IMR-90 (cell line): ENCODE measurements at regions not wholly inside any gene's neighbourhood (a gene's known extent, or its start where the extent isn't known, plus 50 kb on each side); places are given as distances from the start of the nearest gene placed in this dataset.

ENCODE experiments used
- ATAC-seq: fragments of 200-7000 bp; cut with Tn5 transposase; 2 replicates; pipeline ENCODE4 v1.9.1; 2020; ENCODE audit warnings: low read depth, mild to moderate bottlenecking, moderate library complexity
- BruUV-seq: library from RNA; stranded (reverse); fragments of 400-500 nt; replicated peaks from 2 replicates; lab custom pipeline; 2021; lab: Mats Ljungman, UMichigan
- CTCF ChIA-PET: fragments of 300-600 bp; formaldehyde crosslinking; extraction: SDS; loops from one replicate; lab custom pipeline; 2021; ENCODE audit warnings: antibody characterized with exemption; lab: Yijun Ruan, JAX
- POLR2A ChIA-PET: fragments of 300-600 bp; sonication (Branson Sonifier 250); formaldehyde crosslinking; loops from one replicate; lab custom pipeline; 2022; ENCODE audit warnings: antibody characterized with exemption; ENCODE audit not compliant: unreplicated experiment; lab: Charles Lee
- DNase-seq: peaks from one replicate; pipeline ENCODE4 v3.0.0; 2013
- H2AFZ ChIP-seq: replicated peaks from 2 replicates; pipeline ENCODE3; 2013; ENCODE audit warnings: low read length, mild to moderate bottlenecking; ENCODE audit not compliant: poor library complexity
- H2AK5ac ChIP-seq: 2 replicates; pipeline ENCODE4 v1.6.1; 2013; ENCODE audit warnings: low read depth, low read length, inconsistent platforms
- H2AK9ac ChIP-seq: replicated peaks from 2 replicates; pipeline ENCODE3; 2013; ENCODE audit warnings: mild to moderate bottlenecking, low read depth, low read length, moderate library complexity; ENCODE audit not compliant: poor library complexity
- H2BK120ac ChIP-seq: 2 replicates; pipeline ENCODE4 v1.6.1; 2013; ENCODE audit warnings: low read depth, low read length, inconsistent platforms
- H2BK15ac ChIP-seq: 3 replicates; pipeline ENCODE4 v1.6.1; 2013; ENCODE audit warnings: low read depth, low read length, inconsistent platforms
- H2BK20ac ChIP-seq: 2 replicates; pipeline ENCODE4 v1.6.1; 2013; ENCODE audit warnings: low read depth, mild to moderate bottlenecking, inconsistent platforms, low read length, moderate library complexity
- H2BK5ac ChIP-seq: 2 replicates; pipeline ENCODE4 v1.6.1; 2013; ENCODE audit warnings: mild to moderate bottlenecking, low read depth, low read length, inconsistent platforms; ENCODE audit not compliant: poor library complexity, severe bottlenecking
- H3K14ac ChIP-seq: replicated peaks from 2 replicates; pipeline ENCODE4 v1.6.1; 2013; ENCODE audit warnings: low read depth, low read length, inconsistent platforms
- H3K18ac ChIP-seq: 2 replicates; pipeline ENCODE4 v1.6.1; 2013; ENCODE audit warnings: low read depth, low read length, control low read depth
- H3K23ac ChIP-seq: 2 replicates; pipeline ENCODE4 v1.6.1; 2013; ENCODE audit warnings: low read depth, low read length, inconsistent platforms
- H3K27ac ChIP-seq: 2 replicates; pipeline ENCODE4 v1.5.1; 2013; ENCODE audit warnings: mild to moderate bottlenecking, control low read depth, low read length; ENCODE audit not compliant: insufficient read depth
- H3K27me3 ChIP-seq: 2 replicates; pipeline ENCODE4 v1.6.1; 2013; ENCODE audit warnings: low read length; ENCODE audit not compliant: control insufficient read depth, insufficient read depth
- H3K36me3 ChIP-seq: 2 replicates; pipeline ENCODE4 v1.6.1; 2013; ENCODE audit warnings: low read length, mixed read lengths; ENCODE audit not compliant: control insufficient read depth, insufficient read depth
- H3K4ac ChIP-seq: 2 replicates; pipeline ENCODE4 v1.6.1; 2013; ENCODE audit warnings: low read depth, low read length, inconsistent platforms
- H3K4me1 ChIP-seq: 2 replicates; pipeline ENCODE4 v1.6.1; 2013; ENCODE audit warnings: low read length, mixed read lengths; ENCODE audit not compliant: control insufficient read depth, insufficient read depth
- H3K4me2 ChIP-seq: 2 replicates; pipeline ENCODE4 v1.6.1; 2013; ENCODE audit warnings: low read depth, mild to moderate bottlenecking, control low read depth, low read length, moderate library complexity
- H3K4me3 ChIP-seq: 2 replicates; pipeline ENCODE4 v1.5.1; 2013; ENCODE audit warnings: low read depth, mild to moderate bottlenecking, control low read depth, low read length, moderate library complexity; ENCODE audit not compliant: insufficient read depth
- H3K56ac ChIP-seq: 2 replicates; pipeline ENCODE4 v1.6.1; 2013; ENCODE audit warnings: low read length, inconsistent platforms; ENCODE audit not compliant: insufficient read depth; ENCODE audit errors: extremely low read depth
- H3K79me1 ChIP-seq, 2 experiments: 2 replicates each; pipeline ENCODE4 v1.6.1; 2013; ENCODE audit warnings: low read length in 2 of 2, inconsistent platforms in 1 of 2, low read depth in 1 of 2
- H3K9ac ChIP-seq: 2 replicates; pipeline ENCODE4 v1.6.1; 2013; ENCODE audit warnings: low read depth, low read length, control low read depth
- H3K9me1 ChIP-seq: 2 replicates; pipeline ENCODE4 v1.6.1; 2013; ENCODE audit warnings: low read length, inconsistent platforms; ENCODE audit not compliant: insufficient read depth
- H3K9me3 ChIP-seq: 2 replicates; pipeline ENCODE4 v1.6.1; 2013; ENCODE audit warnings: low read length; ENCODE audit not compliant: control insufficient read depth, insufficient read depth
- H4K20me1 ChIP-seq: 2 replicates; pipeline ENCODE4 v1.6.1; 2013; ENCODE audit warnings: low read length, inconsistent platforms; ENCODE audit not compliant: insufficient read depth
- H4K5ac ChIP-seq: 2 replicates; pipeline ENCODE4 v1.6.1; 2013; ENCODE audit warnings: mild to moderate bottlenecking, low read depth, low read length, control low read depth
- H4K8ac ChIP-seq, 2 experiments: 2 replicates each; pipeline ENCODE4 v1.6.1; 2013; ENCODE audit warnings: low read depth in 2 of 2, low read length in 2 of 2, control low read depth in 1 of 2, inconsistent platforms in 1 of 2
- H4K91ac ChIP-seq: 2 replicates; pipeline ENCODE4 v1.6.1; 2013; ENCODE audit warnings: low read depth, low read length, inconsistent platforms; ENCODE audit not compliant: insufficient read depth
- CEBPB ChIP-seq: IDR thresholded peaks from 2 replicates; pipeline ENCODE4 v1.6.1; 2012; ENCODE audit warnings: low read depth, low read length, improper control_type of control experiment
- CHD1 ChIP-seq: IDR thresholded peaks from 2 replicates; pipeline ENCODE4 v1.6.1; 2012; ENCODE audit warnings: low read depth, low read length, improper control_type of control experiment
- FOS ChIP-seq: fragments of 150-350 bp; IDR thresholded peaks from 2 replicates; pipeline ENCODE4 v1.6.1; 2016; ENCODE audit warnings: low read depth, low read length
- MAFK ChIP-seq: IDR thresholded peaks from 2 replicates; pipeline ENCODE4 v1.6.1; 2012; ENCODE audit warnings: low read depth, low read length, improper control_type of control experiment
- RCOR1 ChIP-seq: IDR thresholded peaks from 2 replicates; pipeline ENCODE4 v1.6.1; 2012; ENCODE audit warnings: mild to moderate bottlenecking, low read length, improper control_type of control experiment; ENCODE audit not compliant: insufficient replicate concordance
- RFX5 ChIP-seq: IDR thresholded peaks from 2 replicates; pipeline ENCODE4 v1.8.0; 2012; ENCODE audit warnings: low read depth, mild to moderate bottlenecking, low read length, moderate library complexity
- SMC3 ChIP-seq: fragments of 150-350 bp; IDR thresholded peaks from 2 replicates; pipeline ENCODE4 v1.6.1; 2016; ENCODE audit warnings: low read depth, mild to moderate bottlenecking, antibody characterized with exemption, low read length, moderate library complexity
- WGBS, 2 experiments: methylation state at CpG; one replicate each; pipeline versions ENCODE4 v1.1.5 to v1.1.7; 2013; ENCODE audit warnings: missing lambda C conversion rate in 2 of 2; ENCODE audit not compliant: insufficient read length in 1 of 2; ENCODE audit errors: extremely low coverage in 2 of 2; 5-methylcytosine and 5-hydroxymethylcytosine counted together
- dilution Hi-C: fragments of 300-500 bp; cut with HindIII; formaldehyde crosslinking; loops from one replicate; pipeline ENCODE4 v1.14.3; 2018; ENCODE audit warnings: low sequenced_read_pairs; ENCODE audit not compliant: unreplicated experiment
- in situ Hi-C: fragments of 300-500 bp; cut with MboI; formaldehyde crosslinking; loops from 3 replicates; pipeline ENCODE4 v1.14.3; 2019; ENCODE audit warnings: low sequenced_read_pairs, inconsistent platforms, mixed read lengths
- intact Hi-C: fragments of 100-400 bp; cut with micrococcal nuclease; formaldehyde crosslinking; loops from 2 replicates; pipeline ENCODE4 v1.10.0; 2022

- peak overlapping the region; percentile 82 for H2BK20ac ChIP-seq
- no peaks in the 10 kb centered on the region for H4K20me1 ChIP-seq
- H2BK120ac ChIP-seq, result peak overlapping the region; percentile 100
- H3K9me1 ChIP-seq, result peaks cover 6% of the 10 kb centered on the region; the same call in 1 of the 2 replicates
- H3K4me1 ChIP-seq, result peaks cover 9% of the 10 kb centered on the region
- peak overlapping the region; percentile 97 for H3K56ac ChIP-seq
- ATAC-seq (peak; percentile 61), DNase-seq (peak; percentile 77)
- H2AK5ac ChIP-seq, result 0 out of 2 replicates have a peak overlapping the region, but pooled peaks have one; percentile 18
- intact Hi-C loops (loop anchor here (5.0 kb wide), 1 partner anchor 103 kb away; no protein-coding TSS in a partner anchor), in situ Hi-C loops (no loop called here), dilution Hi-C loops (no loop called here)
- H2BK5ac ChIP-seq, result peak overlapping the region; percentile 100
- no peaks in the 10 kb centered on the region for H3K9me3 ChIP-seq
- H3K4me2 ChIP-seq, result peak overlapping the region; percentile 44; the same call in 1 of the 2 replicates
- peak overlapping the region; percentile 90; the same call in 1 of the 2 replicates for H4K5ac ChIP-seq
- WGBS, 2 experiments, result no CpG with 5 or more reads among the region's 4 CpGs
- peak overlapping the region; percentile 76 to 94 for H4K8ac ChIP-seq
- POLR2A ChIA-PET, result interaction anchor here (0.6 kb wide), 1 partner anchor 844 kb away, joined by 5 read pairs; no protein-coding TSS in a partner anchor
- H2AK9ac ChIP-seq, result no peak overlapping the region
- H3K9ac ChIP-seq, result no peak overlapping the region; the same call in 1 of the 2 replicates
- H3K27ac ChIP-seq, result peak overlapping the region; percentile 74
- H3K18ac ChIP-seq, result peak overlapping the region; percentile 98
- H3K4me3 ChIP-seq, result no peak overlapping the region
- no peaks in the 10 kb centered on the region for H3K36me3 ChIP-seq
- no peak for TF ChIP-seq MAFK
- TF ChIP-seq CEBPB, result peak; percentile 97
- TF ChIP-seq RFX5, result no peak
- no peak for TF ChIP-seq RCOR1
- peak; percentile 38; the same call in 1 of the 2 replicates for TF ChIP-seq FOS
- TF ChIP-seq CHD1, result no peak
- TF ChIP-seq SMC3, result no peak
- H3K79me1 ChIP-seq, result peaks cover 8 to 11% of the 10 kb centered on the region in 2 experiments; a peak in 2 of 4 replicates
- CTCF ChIA-PET, result no interaction called here
- H3K23ac ChIP-seq, result peak overlapping the region; percentile 66; the same call in 1 of the 2 replicates
- H2BK15ac ChIP-seq, result peak overlapping the region; percentile 62; the same call in 2 of the 3 replicates
- no peaks in the 10 kb centered on the region for H3K27me3 ChIP-seq
- H3K14ac ChIP-seq, result peak overlapping the region; percentile 73
- peak overlapping the region; percentile 80 for H4K91ac ChIP-seq
- peak overlapping the region; percentile 74; the same call in 1 of the 2 replicates for H3K4ac ChIP-seq
- no peak overlapping the region for H2AFZ ChIP-seq
- BruUV-seq, result no TSS peak
These were observed 212.2 kb downstream of the PCSK1 start for GRCh38 chr5:96220610-96221390.
